ENCODE measurements at regions not wholly inside any gene's neighbourhood (a gene's known extent, or its start where the extent isn't known, plus 50 kb on each side); places are given as distances from the start of the nearest gene placed in this dataset.

- no TSS peak for BruUV-seq (replicated peaks)
- FAIRE-seq (no peak), DNase-seq (ENCODE audit: low read depth, low spot score) (no peak)
- H3K79me2 ChIP-seq (ENCODE audit: control insufficient read depth, insufficient read depth, low read length), result no peaks in the 10 kb centered on the region
- peaks cover 1% of the 10 kb centered on the region for H3K9me3 ChIP-seq (replicated peaks; ENCODE audit: control insufficient read depth, insufficient read depth, low read length)
- ChIA-PET POLR2A (no interaction called here), CTCF (no interaction called here)
- no peak overlapping the region for H2AFZ ChIP-seq (ENCODE audit: low read depth, low read length)
- no peak overlapping the region for H3K4me3 ChIP-seq (replicated peaks in 1 of 3; ENCODE audit: insufficient read depth in 1 of 3, low read depth in 1 of 3, low read length in 3 of 3)
- no peak overlapping the region for H3K27ac ChIP-seq (ENCODE audit: insufficient read depth, low read depth, low read length)
- intact Hi-C loops (cut with micrococcal nuclease) (no loop called here), dilution Hi-C loops (cut with MboI; ENCODE audit: extremely low pct_ligation_motif_present, low sequenced_read_pairs) (no loop called here)
- TF ChIP-seq GATA2 (IDR thresholded peaks at IDR 0.05; ENCODE audit: insufficient read depth, insufficient read length, low read depth, low read length), result no peak
- TF ChIP-seq FOS (IDR thresholded peaks at IDR 0.05; ENCODE audit: borderline replicate concordance, insufficient read depth, low read length), result no peak
- TF ChIP-seq JUN (IDR thresholded peaks at IDR 0.05; ENCODE audit: borderline replicate concordance, insufficient read depth, insufficient read length, low read depth), result no peak
- no peak for TF ChIP-seq POLR2AphosphoS5 (IDR thresholded peaks at IDR 0.05; ENCODE audit: insufficient read depth, low read depth, low read length)
- no peak for TF ChIP-seq MYC (IDR thresholded peaks at IDR 0.05; ENCODE audit: low read depth, low read length)
- TF ChIP-seq POLR2A (IDR thresholded peaks at IDR 0.05; ENCODE audit: low read depth, low read length), result no peak
- no peak for TF ChIP-seq MAX (IDR thresholded peaks at IDR 0.05; ENCODE audit: insufficient read depth, insufficient read length)
- no peak for TF ChIP-seq EZH2 (IDR thresholded peaks at IDR 0.05; ENCODE audit: borderline replicate concordance, low read depth, low read length, severe bottlenecking)
- TF ChIP-seq CTCF (IDR thresholded peaks at IDR 0.05; ENCODE audit: extremely low read depth in 1 of 2, insufficient read depth in 1 of 2, low read depth in 1 of 2, low read length in 2 of 2), result no peak
- H3K27me3 ChIP-seq (ENCODE audit: control insufficient read depth in 2 of 2, insufficient read depth in 2 of 2, low read length in 2 of 2), result no peaks in the 10 kb centered on the region
- no peaks in the 10 kb centered on the region for H3K36me3 ChIP-seq (ENCODE audit: control insufficient read depth in 2 of 2, extremely low read depth in 1 of 2, insufficient read depth in 2 of 2, low read length in 2 of 2)
- no peaks in the 10 kb centered on the region for H3K4me1 ChIP-seq (ENCODE audit: control insufficient read depth, extremely low read depth, insufficient read depth, low read length)
- H3K9ac ChIP-seq (replicated peaks; ENCODE audit: extremely low read depth, insufficient read depth, low read length), result no peak overlapping the region
- H4K20me1 ChIP-seq (replicated peaks; ENCODE audit: control insufficient read depth, extremely low read depth, insufficient read depth, low read length), result no peaks in the 10 kb centered on the region
- no peak overlapping the region for H3K4me2 ChIP-seq (ENCODE audit: insufficient read depth, low read length)
- H3K9me1 ChIP-seq (replicated peaks; ENCODE audit: control insufficient read depth, extremely low read depth, insufficient read depth, low read length), result no peaks in the 10 kb centered on the region
Observed at GRCh38 chr11:106242718-106243415, 165.4 kb downstream of the AASDHPPT start.

Data from endothelial cell of umbilical vein (primary cell).